22Rv1 (cell line): ENCODE measurements at regions not wholly inside any gene's neighbourhood (a gene's known extent, or its start where the extent isn't known, plus 50 kb on each side); places are given as distances from the start of the nearest gene placed in this dataset.

Experiments used
- ZFX ChIP-seq: fragments of 450-650 bp; IDR thresholded peaks from 2 replicates; pipeline ENCODE4 v1.6.1; 2017; ENCODE audit warnings: antibody characterized with exemption, borderline replicate concordance
- TF ChIP-seq, protein P1 (sequence below): fragments of 450-650 bp; IDR thresholded peaks from 2 replicates; pipeline ENCODE4 v1.5.1; 2017; ENCODE audit warnings: mild to moderate bottlenecking

DNA sequence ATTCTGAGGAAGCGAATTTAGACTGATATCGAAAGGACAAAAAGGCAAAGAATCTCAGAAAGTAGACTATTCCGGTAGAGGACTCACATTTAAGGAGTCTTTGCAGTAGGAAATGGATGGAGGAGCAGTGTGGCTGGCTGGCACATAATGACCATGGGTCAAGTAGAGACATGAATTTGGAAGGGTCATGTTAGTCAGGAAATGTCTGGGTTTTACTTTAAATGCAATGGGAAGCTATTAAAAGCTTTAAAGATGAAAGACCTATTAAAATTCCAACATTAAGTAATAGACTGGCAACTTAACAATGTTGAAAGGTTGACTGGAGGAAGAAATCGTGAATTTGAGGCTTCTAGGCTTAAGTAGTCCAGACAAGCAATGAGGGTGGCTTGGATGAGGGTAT is 90.0 kb upstream of the SEMA3C start:
- TF ChIP-seq, protein P1, sequence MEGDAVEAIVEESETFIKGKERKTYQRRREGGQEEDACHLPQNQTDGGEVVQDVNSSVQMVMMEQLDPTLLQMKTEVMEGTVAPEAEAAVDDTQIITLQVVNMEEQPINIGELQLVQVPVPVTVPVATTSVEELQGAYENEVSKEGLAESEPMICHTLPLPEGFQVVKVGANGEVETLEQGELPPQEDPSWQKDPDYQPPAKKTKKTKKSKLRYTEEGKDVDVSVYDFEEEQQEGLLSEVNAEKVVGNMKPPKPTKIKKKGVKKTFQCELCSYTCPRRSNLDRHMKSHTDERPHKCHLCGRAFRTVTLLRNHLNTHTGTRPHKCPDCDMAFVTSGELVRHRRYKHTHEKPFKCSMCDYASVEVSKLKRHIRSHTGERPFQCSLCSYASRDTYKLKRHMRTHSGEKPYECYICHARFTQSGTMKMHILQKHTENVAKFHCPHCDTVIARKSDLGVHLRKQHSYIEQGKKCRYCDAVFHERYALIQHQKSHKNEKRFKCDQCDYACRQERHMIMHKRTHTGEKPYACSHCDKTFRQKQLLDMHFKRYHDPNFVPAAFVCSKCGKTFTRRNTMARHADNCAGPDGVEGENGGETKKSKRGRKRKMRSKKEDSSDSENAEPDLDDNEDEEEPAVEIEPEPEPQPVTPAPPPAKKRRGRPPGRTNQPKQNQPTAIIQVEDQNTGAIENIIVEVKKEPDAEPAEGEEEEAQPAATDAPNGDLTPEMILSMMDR = no peak
- TF ChIP-seq ZFX = no peak
